Loucy (cell line): ENCODE measurements at regions not wholly inside any gene's neighbourhood (a gene's known extent, or its start where the extent isn't known, plus 50 kb on each side); places are given as distances from the start of the nearest gene placed in this dataset.

Source experiments
- H2AFZ ChIP-seq: fragments of 200-600 bp; sonication (generic); 2 replicates; pipeline ENCODE4 v1.6.0; 2016; ENCODE audit warnings: antibody characterized with exemption, mild to moderate bottlenecking, low read length, moderate library complexity
- H3F3A ChIP-seq: fragments of 200-600 bp; 2 replicates; pipeline ENCODE4 v1.6.0; 2016; ENCODE audit warnings: antibody characterized with exemption, low read depth, mild to moderate bottlenecking
- H3K27me3 ChIP-seq: fragments of 200-600 bp; sonication (generic); 2 replicates; pipeline ENCODE4 v1.6.1; 2014; ENCODE audit warnings: low read length, mild to moderate bottlenecking; ENCODE audit not compliant: insufficient read depth, poor library complexity, severe bottlenecking
- H3K36me3 ChIP-seq: fragments of 200-600 bp; sonication (generic); 2 replicates; pipeline ENCODE4 v1.6.1; 2016; ENCODE audit warnings: low read length; ENCODE audit not compliant: insufficient read depth
- H3K4me1 ChIP-seq: fragments of 200-600 bp; sonication (generic); 2 replicates; pipeline ENCODE4 v1.5.1; 2014; ENCODE audit warnings: low read length, mild to moderate bottlenecking; ENCODE audit not compliant: insufficient read depth, poor library complexity, severe bottlenecking
- H3K4me2 ChIP-seq: fragments of 200-600 bp; sonication (generic); 2 replicates; pipeline ENCODE4 v1.6.0; 2014; ENCODE audit warnings: antibody characterized with exemption, low read length, low read depth, mild to moderate bottlenecking; ENCODE audit not compliant: poor library complexity, severe bottlenecking
- H3K4me3 ChIP-seq: fragments of 200-600 bp; sonication (generic); 2 replicates; pipeline ENCODE4 v1.5.1; 2014; ENCODE audit warnings: low read length, mild to moderate bottlenecking, mixed read lengths; ENCODE audit not compliant: poor library complexity, severe bottlenecking
- H3K79me2 ChIP-seq: fragments of 200-600 bp; sonication (generic); 2 replicates; pipeline ENCODE4 v1.6.1; 2014; ENCODE audit warnings: low read length; ENCODE audit not compliant: insufficient read depth
- H3K9ac ChIP-seq: fragments of 200-600 bp; sonication (generic); 2 replicates; pipeline ENCODE4 v1.6.0; 2014; ENCODE audit warnings: mild to moderate bottlenecking, low read depth, low read length, moderate library complexity; ENCODE audit not compliant: poor library complexity, severe bottlenecking
- H3K9me2 ChIP-seq: fragments of 200-600 bp; sonication (generic); replicated peaks from 2 replicates; pipeline ENCODE4 v1.6.1; 2016; ENCODE audit warnings: low read depth, low read length, mixed read lengths
- H3K9me3 ChIP-seq: fragments of 200-600 bp; sonication (generic); 2 replicates; pipeline ENCODE4 v1.6.1; 2014; ENCODE audit warnings: mild to moderate bottlenecking, antibody characterized with exemption, low read length, low read depth; ENCODE audit not compliant: insufficient read depth
- H4K20me1 ChIP-seq: fragments of 200-600 bp; sonication (generic); 2 replicates; pipeline ENCODE4 v1.6.0; 2014; ENCODE audit warnings: antibody characterized with exemption, low read length, mild to moderate bottlenecking; ENCODE audit not compliant: insufficient read depth, poor library complexity, severe bottlenecking
- EZH2phosphoT487 ChIP-seq: fragments of 200-600 bp; IDR thresholded peaks from 2 replicates; pipeline ENCODE4 v1.6.1; 2018; ENCODE audit warnings: antibody characterized with exemption, mild to moderate bottlenecking, moderate library complexity, borderline replicate concordance
- TF ChIP-seq, protein P1 (sequence below): fragments of 200-600 bp; sonication (generic); conservative IDR thresholded peaks from 2 replicates; pipeline ENCODE4 v1.5.1; 2014; ENCODE audit warnings: mild to moderate bottlenecking, antibody characterized with exemption, low read length

DNA sequence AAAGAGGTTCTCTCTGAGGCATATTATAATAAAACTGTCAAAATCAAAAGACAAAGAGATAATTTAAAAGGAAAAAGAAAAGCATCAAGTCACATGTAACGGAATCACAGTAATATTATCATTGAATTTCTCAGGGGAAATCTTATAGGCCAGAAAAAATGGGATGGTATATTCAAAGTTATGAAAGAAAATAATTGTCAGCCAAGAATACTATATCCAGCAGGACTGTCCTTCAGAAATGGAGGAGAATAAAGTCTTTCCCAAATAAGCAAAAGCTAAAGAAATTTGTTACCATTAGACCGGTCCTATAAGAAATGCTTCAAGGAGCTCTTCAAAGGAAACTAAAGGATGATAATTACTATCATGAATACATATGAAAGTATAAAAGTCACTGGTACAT is 342.0 kb upstream of the GRAMD2B start:
- Histone ChIP-seq H3K4me3 (no peak overlapping the region), H3K27me3 (no peaks in the 10 kb centered on the region), H3F3A (no peaks in the 10 kb centered on the region), H3K9ac (no peak overlapping the region), H4K20me1 (no peaks in the 10 kb centered on the region), H3K36me3 (no peaks in the 10 kb centered on the region), H3K9me3 (no peaks in the 10 kb centered on the region), H3K4me1 (no peaks in the 10 kb centered on the region), H3K4me2 (no peak overlapping the region), H3K9me2 (no peaks in the 10 kb centered on the region), H2AFZ (no peak overlapping the region), H3K79me2 (no peaks in the 10 kb centered on the region)
- no peak for TF ChIP-seq EZH2phosphoT487
- TF ChIP-seq, protein P1, sequence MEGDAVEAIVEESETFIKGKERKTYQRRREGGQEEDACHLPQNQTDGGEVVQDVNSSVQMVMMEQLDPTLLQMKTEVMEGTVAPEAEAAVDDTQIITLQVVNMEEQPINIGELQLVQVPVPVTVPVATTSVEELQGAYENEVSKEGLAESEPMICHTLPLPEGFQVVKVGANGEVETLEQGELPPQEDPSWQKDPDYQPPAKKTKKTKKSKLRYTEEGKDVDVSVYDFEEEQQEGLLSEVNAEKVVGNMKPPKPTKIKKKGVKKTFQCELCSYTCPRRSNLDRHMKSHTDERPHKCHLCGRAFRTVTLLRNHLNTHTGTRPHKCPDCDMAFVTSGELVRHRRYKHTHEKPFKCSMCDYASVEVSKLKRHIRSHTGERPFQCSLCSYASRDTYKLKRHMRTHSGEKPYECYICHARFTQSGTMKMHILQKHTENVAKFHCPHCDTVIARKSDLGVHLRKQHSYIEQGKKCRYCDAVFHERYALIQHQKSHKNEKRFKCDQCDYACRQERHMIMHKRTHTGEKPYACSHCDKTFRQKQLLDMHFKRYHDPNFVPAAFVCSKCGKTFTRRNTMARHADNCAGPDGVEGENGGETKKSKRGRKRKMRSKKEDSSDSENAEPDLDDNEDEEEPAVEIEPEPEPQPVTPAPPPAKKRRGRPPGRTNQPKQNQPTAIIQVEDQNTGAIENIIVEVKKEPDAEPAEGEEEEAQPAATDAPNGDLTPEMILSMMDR, result no peak

DNA sequence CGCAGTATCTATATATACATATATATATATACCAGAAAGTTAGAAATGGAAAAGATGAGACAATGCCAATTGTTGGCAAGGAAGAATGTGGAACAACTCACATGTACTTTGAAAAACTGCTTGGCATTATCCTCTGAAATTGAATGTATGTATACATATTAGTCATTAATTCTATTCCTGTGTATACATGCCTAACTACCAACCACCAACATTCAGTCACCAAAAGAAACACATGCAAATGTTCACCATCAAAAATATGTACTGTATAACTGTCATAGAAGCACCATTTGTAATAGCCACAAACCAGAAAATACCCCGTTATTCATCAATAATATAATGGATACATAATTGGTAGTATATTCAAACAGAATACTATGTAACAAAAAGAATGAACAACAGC is 330.2 kb upstream of the GRAMD2B start:
- no peaks in the 10 kb centered on the region for H4K20me1 ChIP-seq
- no peak overlapping the region for H2AFZ ChIP-seq
- no peaks in the 10 kb centered on the region for H3F3A ChIP-seq
- no peaks in the 10 kb centered on the region for H3K36me3 ChIP-seq
- no peaks in the 10 kb centered on the region for H3K9me2 ChIP-seq
- H3K9ac ChIP-seq, result no peak overlapping the region
- H3K4me1 ChIP-seq, result no peaks in the 10 kb centered on the region
- TF ChIP-seq, protein P1, result no peak
- TF ChIP-seq EZH2phosphoT487, result no peak
- no peaks in the 10 kb centered on the region for H3K27me3 ChIP-seq
- no peak overlapping the region for H3K4me3 ChIP-seq
- H3K79me2 ChIP-seq, result no peaks in the 10 kb centered on the region
- H3K4me2 ChIP-seq, result no peak overlapping the region
- H3K9me3 ChIP-seq, result no peaks in the 10 kb centered on the region

DNA sequence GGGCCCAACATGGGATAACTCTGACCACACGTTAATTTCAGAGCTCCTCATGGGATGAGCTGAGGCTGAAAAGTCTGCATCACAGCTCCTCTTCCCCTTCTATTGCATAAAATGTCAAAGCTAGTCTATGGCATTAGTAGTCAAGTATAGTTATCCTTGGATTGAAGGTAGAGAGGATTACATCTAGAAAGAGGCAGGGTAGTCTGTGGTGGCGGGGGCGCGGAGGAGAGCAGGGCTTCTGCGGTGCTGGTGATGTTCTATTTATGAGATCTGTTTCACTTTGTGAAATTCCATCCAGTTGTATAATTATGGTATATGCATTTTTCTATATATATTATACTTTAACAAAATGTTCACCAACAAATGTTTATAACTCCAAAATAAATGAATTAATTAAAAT is 329.5 kb upstream of the GRAMD2B start:
- H3K9me3 ChIP-seq, result no peaks in the 10 kb centered on the region
- H3K36me3 ChIP-seq, result no peaks in the 10 kb centered on the region
- H3K27me3 ChIP-seq, result no peaks in the 10 kb centered on the region
- H4K20me1 ChIP-seq, result no peaks in the 10 kb centered on the region
- H3F3A ChIP-seq, result no peaks in the 10 kb centered on the region
- H3K79me2 ChIP-seq, result no peaks in the 10 kb centered on the region
- H3K4me3 ChIP-seq, result no peak overlapping the region
- H3K9ac ChIP-seq, result no peak overlapping the region
- no peaks in the 10 kb centered on the region for H3K9me2 ChIP-seq
- H3K4me2 ChIP-seq, result no peak overlapping the region
- H2AFZ ChIP-seq, result no peak overlapping the region
- TF ChIP-seq EZH2phosphoT487, result no peak
- TF ChIP-seq, protein P1, result no peak
- H3K4me1 ChIP-seq, result no peaks in the 10 kb centered on the region
